ENCODE measurements at regions not wholly inside any gene's neighbourhood (a gene's known extent, or its start where the extent isn't known, plus 50 kb on each side); places are given as distances from the start of the nearest gene placed in this dataset.

GRCh38 chr18:78571063-78571785, 408.4 kb upstream of the SALL3 start:
- DNase-seq (ENCODE audit: extremely low read depth in 1 of 2, low read depth in 1 of 2), result no peak

GRCh38 chr18:78571831-78572347, 407.7 kb upstream of the SALL3 start:
- DNase-seq (ENCODE audit: extremely low read depth in 1 of 2, low read depth in 1 of 2), result no peak

- no peak for DNase-seq (ENCODE audit: extremely low read depth in 1 of 2, low read depth in 1 of 2)
Measured at GRCh38 chr18:78573773-78574172, 405.8 kb upstream of the SALL3 start.

GRCh38 chr18:78576967-78577366, 402.7 kb upstream of the SALL3 start:
- DNase-seq (ENCODE audit: extremely low read depth in 1 of 2, low read depth in 1 of 2), result no peak

GRCh38 chr18:78579449-78579848, 400.2 kb upstream of the SALL3 start:
- no peak for DNase-seq (ENCODE audit: extremely low read depth in 1 of 2, low read depth in 1 of 2)

GRCh38 chr18:78579854-78580577, 399.6 kb upstream of the SALL3 start:
- no peak for DNase-seq (ENCODE audit: extremely low read depth in 1 of 2, low read depth in 1 of 2)

- DNase-seq (ENCODE audit: extremely low read depth in 1 of 2, low read depth in 1 of 2), result no peak
Measured at GRCh38 chr18:78580835-78581339, 398.7 kb upstream of the SALL3 start.

- no peak for DNase-seq (ENCODE audit: extremely low read depth in 1 of 2, low read depth in 1 of 2)
Measured at GRCh38 chr18:78582181-78582709, 397.4 kb upstream of the SALL3 start.

- DNase-seq (ENCODE audit: extremely low read depth in 1 of 2, low read depth in 1 of 2), result no peak
Measured at GRCh38 chr18:78582898-78583738, 396.5 kb upstream of the SALL3 start.

- no peak for DNase-seq (ENCODE audit: extremely low read depth in 1 of 2, low read depth in 1 of 2)
Measured at GRCh38 chr18:78583739-78584458, 395.7 kb upstream of the SALL3 start.

GRCh38 chr18:78584459-78585022, 395.1 kb upstream of the SALL3 start:
- DNase-seq (ENCODE audit: extremely low read depth in 1 of 2, low read depth in 1 of 2), result no peak

- DNase-seq (ENCODE audit: extremely low read depth in 1 of 2, low read depth in 1 of 2), result no peak
Measured at GRCh38 chr18:78586586-78586985, 393.0 kb upstream of the SALL3 start.

GRCh38 chr18:78587096-78587495, 392.5 kb upstream of the SALL3 start:
- DNase-seq (ENCODE audit: extremely low read depth in 1 of 2, low read depth in 1 of 2), result no peak

- no peak for DNase-seq (ENCODE audit: extremely low read depth in 1 of 2, low read depth in 1 of 2)
Measured at GRCh38 chr18:78587626-78588600, 391.7 kb upstream of the SALL3 start.

- no peak for DNase-seq (ENCODE audit: extremely low read depth in 1 of 2, low read depth in 1 of 2)
Measured at GRCh38 chr18:78589916-78590437, 389.6 kb upstream of the SALL3 start.

- no peak for DNase-seq (ENCODE audit: extremely low read depth in 1 of 2, low read depth in 1 of 2)
Measured at GRCh38 chr18:78595453-78595852, 384.2 kb upstream of the SALL3 start.

GRCh38 chr18:78595924-78596573, 383.6 kb upstream of the SALL3 start:
- no peak for DNase-seq (ENCODE audit: extremely low read depth in 1 of 2, low read depth in 1 of 2)

- DNase-seq (ENCODE audit: extremely low read depth in 1 of 2, low read depth in 1 of 2), result no peak
Measured at GRCh38 chr18:78596794-78597345, 382.7 kb upstream of the SALL3 start.

Measured in activated CD8-positive, alpha-beta memory T cell treated with anti-CD3 and anti-CD28 coated beads for 1 hour (primary cell).